H9 (cell line): ENCODE measurements at regions not wholly inside any gene's neighbourhood (a gene's known extent, or its start where the extent isn't known, plus 50 kb on each side); places are given as distances from the start of the nearest gene placed in this dataset.

Source experiments
- DNase-seq: peaks from one replicate; pipeline ENCODE4 v3.0.0-alpha.2; 2017
- H2AFZ ChIP-seq: one replicate; pipeline ENCODE4 v1.6.1; 2013; ENCODE audit warnings: mild to moderate bottlenecking, low read length, control low read depth, moderate library complexity
- H2AK5ac ChIP-seq: 2 replicates; pipeline ENCODE4 v1.6.1; 2013; ENCODE audit warnings: low read length, control low read depth, mixed read lengths; ENCODE audit not compliant: insufficient read length
- H2BK120ac ChIP-seq: one replicate; pipeline ENCODE4 v1.6.1; 2013; ENCODE audit warnings: low read depth, mild to moderate bottlenecking, low read length, control low read depth, inconsistent platforms; ENCODE audit not compliant: poor library complexity, severe bottlenecking
- H2BK12ac ChIP-seq: 2 replicates; pipeline ENCODE4 v1.6.1; 2013; ENCODE audit warnings: low read length, control low read depth, mixed read lengths, low read depth; ENCODE audit not compliant: insufficient read length
- H2BK15ac ChIP-seq: 2 replicates; pipeline ENCODE4 v1.6.1; 2013; ENCODE audit warnings: low read depth, low read length, control low read depth
- H2BK20ac ChIP-seq: one replicate; pipeline ENCODE4 v1.6.1; 2013; ENCODE audit warnings: low read depth, mild to moderate bottlenecking, low read length, control low read depth, inconsistent platforms; ENCODE audit not compliant: poor library complexity, severe bottlenecking
- H2BK5ac ChIP-seq: 2 replicates; pipeline ENCODE4 v1.6.1; 2013; ENCODE audit warnings: low read length, control low read depth, mixed read lengths; ENCODE audit not compliant: insufficient read length
- H3K14ac ChIP-seq: 2 replicates; pipeline ENCODE4 v1.6.1; 2013; ENCODE audit warnings: low read length, control low read depth; ENCODE audit not compliant: insufficient read depth
- H3K18ac ChIP-seq: 2 replicates; pipeline ENCODE4 v1.6.1; 2013; ENCODE audit warnings: low read depth, mild to moderate bottlenecking, mixed read lengths, low read length, control low read depth; ENCODE audit not compliant: insufficient read length
- H3K23ac ChIP-seq: 2 replicates; pipeline ENCODE4 v1.6.1; 2013; ENCODE audit warnings: low read length, control low read depth, mixed read lengths, low read depth; ENCODE audit not compliant: insufficient read length
- H3K23me2 ChIP-seq: 2 replicates; pipeline ENCODE4 v1.6.1; 2013; ENCODE audit warnings: low read depth, mild to moderate bottlenecking, mixed read lengths, low read length, control low read depth; ENCODE audit not compliant: insufficient read length, poor library complexity, severe bottlenecking
- H3K27ac ChIP-seq: 2 replicates; pipeline ENCODE4 v1.5.1; 2013; ENCODE audit warnings: low read length, control low read depth, mixed read lengths, low read depth; ENCODE audit not compliant: insufficient read length
- H3K27me3 ChIP-seq: 2 replicates; pipeline ENCODE4 v1.6.1; 2013; ENCODE audit warnings: low read length, control low read depth, inconsistent platforms; ENCODE audit not compliant: insufficient read depth
- H3K4ac ChIP-seq: 2 replicates; pipeline ENCODE4 v1.6.1; 2013; ENCODE audit warnings: low read depth, mild to moderate bottlenecking, control low read depth, inconsistent platforms, low read length, moderate library complexity
- H3K4me1 ChIP-seq: 2 replicates; pipeline ENCODE4 v1.6.1; 2013; ENCODE audit warnings: low read length, control low read depth, inconsistent platforms; ENCODE audit not compliant: insufficient read depth
- H3K4me2 ChIP-seq: 2 replicates; pipeline ENCODE4 v1.6.1; 2013; ENCODE audit warnings: low read length, control low read depth, mixed read lengths; ENCODE audit not compliant: insufficient read length, insufficient read depth
- H3K56ac ChIP-seq: 2 replicates; pipeline ENCODE4 v1.6.1; 2013; ENCODE audit warnings: low read depth, mild to moderate bottlenecking, mixed read lengths, low read length, control low read depth; ENCODE audit not compliant: insufficient read length
- H3K79me1 ChIP-seq: 2 replicates; pipeline ENCODE4 v1.6.1; 2013; ENCODE audit warnings: low read depth, mild to moderate bottlenecking, moderate library complexity, low read length, control low read depth, inconsistent platforms; ENCODE audit not compliant: insufficient read depth, poor library complexity, severe bottlenecking
- H3K79me2 ChIP-seq: 2 replicates; pipeline ENCODE4 v1.6.1; 2013; ENCODE audit warnings: low read length, control low read depth, inconsistent platforms; ENCODE audit not compliant: insufficient read depth
- H3K9ac ChIP-seq: 2 replicates; pipeline ENCODE4 v1.6.1; 2013; ENCODE audit warnings: low read length, control low read depth, mixed read lengths; ENCODE audit not compliant: insufficient read length; ENCODE audit errors: extremely low read depth
- H3K9me3 ChIP-seq: one replicate; pipeline ENCODE4 v1.6.1; 2013; ENCODE audit warnings: low read depth, low read length, inconsistent platforms; ENCODE audit not compliant: control insufficient read depth
- H3T11ph ChIP-seq: one replicate; pipeline ENCODE4 v1.6.1; 2013; ENCODE audit warnings: mild to moderate bottlenecking, low read length, control low read depth, inconsistent platforms
- H4K20me1 ChIP-seq: one replicate; pipeline ENCODE4 v1.6.1; 2013; ENCODE audit not compliant: control insufficient read depth, insufficient read length, insufficient read depth
- H4K5ac ChIP-seq: 2 replicates; pipeline ENCODE4 v1.6.1; 2013; ENCODE audit warnings: low read depth, mild to moderate bottlenecking, mixed read lengths, low read length, control low read depth; ENCODE audit not compliant: insufficient read length
- H4K8ac ChIP-seq: replicated peaks from 2 replicates; pipeline ENCODE4 v1.6.1; 2013; ENCODE audit warnings: low read length, control low read depth, mixed read lengths, low read depth; ENCODE audit not compliant: insufficient read length
- H4K91ac ChIP-seq: 2 replicates; pipeline ENCODE4 v1.6.1; 2013; ENCODE audit warnings: low read depth, mild to moderate bottlenecking, moderate library complexity, mixed read lengths, low read length, control low read depth; ENCODE audit not compliant: insufficient read length
- H3K27ac Mint-ChIP-seq, 3 experiments: 2 replicates in 2 of 3; 3 replicates in 1 of 3; pipeline ENCODE4 v1.8.0; 2020 to 2021; ENCODE audit warnings: mixed read lengths in 3 of 3, mild to moderate bottlenecking in 1 of 3, moderate library complexity in 1 of 3
- H3K27me3 Mint-ChIP-seq: 2 replicates; pipeline ENCODE4 v1.8.0; 2021; ENCODE audit warnings: low read depth, mild to moderate bottlenecking, moderate library complexity, mixed read lengths
- H3K36me3 Mint-ChIP-seq, 3 experiments: 2 replicates in 2 of 3; 3 replicates in 1 of 3; pipeline ENCODE4 v1.8.0; 2020 to 2021; ENCODE audit warnings: low read depth in 3 of 3, mixed read lengths in 3 of 3; ENCODE audit not compliant: insufficient read depth in 1 of 3
- H3K4me1 Mint-ChIP-seq, 2 experiments: 2 replicates each; pipeline ENCODE4 v1.8.0; 2020; ENCODE audit warnings: mixed read lengths in 2 of 2
- H3K4me3 Mint-ChIP-seq, 2 experiments: 2 replicates in 1 of 2; 3 replicates in 1 of 2; pipeline ENCODE4 v1.8.0; 2020 to 2021; ENCODE audit warnings: mild to moderate bottlenecking in 2 of 2, mixed read lengths in 2 of 2, moderate library complexity in 1 of 2
- H3K9me3 Mint-ChIP-seq, 2 experiments: 2 replicates in 1 of 2; 3 replicates in 1 of 2; pipeline ENCODE4 v1.8.0; 2020; ENCODE audit warnings: mild to moderate bottlenecking in 2 of 2, mixed read lengths in 2 of 2, moderate library complexity in 1 of 2
- WGBS: extraction: QIAGEN DNeasy Blood & Tissue Kit; methylation state at CpG from one replicate; pipeline ENCODE4 v1.1.7; 2013; ENCODE audit warnings: missing lambda C conversion rate, low lambda C conversion rate, mixed read lengths; ENCODE audit not compliant: insufficient read length; ENCODE audit errors: extremely low coverage; 5-methylcytosine and 5-hydroxymethylcytosine counted together
- TF ChIP-seq, protein P1 (sequence below): fragments of 200-600 bp; sonication (generic); conservative IDR thresholded peaks from 3 replicates; pipeline ENCODE4 v1.8.0; 2021; ENCODE audit warnings: antibody characterized with exemption, mild to moderate bottlenecking

DNA sequence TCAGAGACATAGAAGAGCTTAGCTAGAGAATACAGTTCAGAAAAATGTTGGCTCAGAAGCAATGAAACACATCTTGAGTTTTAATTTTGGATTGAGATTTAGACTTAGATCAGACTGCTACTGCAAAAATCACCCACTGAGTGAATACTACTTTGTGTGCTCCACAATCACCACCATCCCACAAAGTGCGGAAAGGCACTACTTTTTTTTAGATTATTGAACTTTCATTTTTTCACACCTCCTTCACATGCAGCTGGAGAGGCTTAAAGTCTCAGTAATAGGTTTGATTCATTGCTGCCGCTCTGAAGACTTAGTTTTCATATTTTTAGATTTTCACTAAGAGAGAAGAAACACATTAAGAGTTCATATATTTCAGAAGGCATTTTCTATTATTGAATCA, 289.9 kb upstream of the PRR20A start:
- Mint-ChIP-seq H3K4me1 (no peaks in the 10 kb centered on the region), H3K27ac (no peak overlapping the region), H3K36me3 (no peaks in the 10 kb centered on the region), H3K27me3 (no peaks in the 10 kb centered on the region), H3K4me3 (no peak overlapping the region), H3K9me3 (no peaks in the 10 kb centered on the region)
- Histone ChIP-seq H3K79me1 (no peaks in the 10 kb centered on the region), H3K4ac (no peak overlapping the region), H3K9ac (no peak overlapping the region), H2BK12ac (no peak overlapping the region), H3K4me2 (no peak overlapping the region), H3K79me2 (no peaks in the 10 kb centered on the region), H2BK15ac (no peak overlapping the region), H3K14ac (no peak overlapping the region), H2BK5ac (no peak overlapping the region), H3K56ac (no peak overlapping the region), H2BK20ac (no peak overlapping the region), H3K27me3 (no peaks in the 10 kb centered on the region), H2BK120ac (no peak overlapping the region), H3K9me3 (no peaks in the 10 kb centered on the region), H4K20me1 (no peaks in the 10 kb centered on the region), H2AK5ac (no peak overlapping the region), H3T11ph (no peak overlapping the region), H4K8ac (no peak overlapping the region), H3K27ac (no peak overlapping the region), H4K91ac (no peak overlapping the region), H3K4me1 (no peaks in the 10 kb centered on the region), H2AFZ (no peak overlapping the region), H3K23ac (no peak overlapping the region), H4K5ac (no peak overlapping the region), H3K18ac (no peak overlapping the region), H3K23me2 (no peaks in the 10 kb centered on the region)
- no CpG with 5 or more reads among the region's 2 CpGs for WGBS
- TF ChIP-seq, protein P1, sequence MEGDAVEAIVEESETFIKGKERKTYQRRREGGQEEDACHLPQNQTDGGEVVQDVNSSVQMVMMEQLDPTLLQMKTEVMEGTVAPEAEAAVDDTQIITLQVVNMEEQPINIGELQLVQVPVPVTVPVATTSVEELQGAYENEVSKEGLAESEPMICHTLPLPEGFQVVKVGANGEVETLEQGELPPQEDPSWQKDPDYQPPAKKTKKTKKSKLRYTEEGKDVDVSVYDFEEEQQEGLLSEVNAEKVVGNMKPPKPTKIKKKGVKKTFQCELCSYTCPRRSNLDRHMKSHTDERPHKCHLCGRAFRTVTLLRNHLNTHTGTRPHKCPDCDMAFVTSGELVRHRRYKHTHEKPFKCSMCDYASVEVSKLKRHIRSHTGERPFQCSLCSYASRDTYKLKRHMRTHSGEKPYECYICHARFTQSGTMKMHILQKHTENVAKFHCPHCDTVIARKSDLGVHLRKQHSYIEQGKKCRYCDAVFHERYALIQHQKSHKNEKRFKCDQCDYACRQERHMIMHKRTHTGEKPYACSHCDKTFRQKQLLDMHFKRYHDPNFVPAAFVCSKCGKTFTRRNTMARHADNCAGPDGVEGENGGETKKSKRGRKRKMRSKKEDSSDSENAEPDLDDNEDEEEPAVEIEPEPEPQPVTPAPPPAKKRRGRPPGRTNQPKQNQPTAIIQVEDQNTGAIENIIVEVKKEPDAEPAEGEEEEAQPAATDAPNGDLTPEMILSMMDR, result no peak
- no peak for DNase-seq
